Loucy (cell line): ENCODE measurements at regions not wholly inside any gene's neighbourhood (a gene's known extent, or its start where the extent isn't known, plus 50 kb on each side); places are given as distances from the start of the nearest gene placed in this dataset.

Experiments used
- H2AFZ ChIP-seq: fragments of 200-600 bp; sonication (generic); 2 replicates; pipeline ENCODE4 v1.6.0; 2016; ENCODE audit warnings: antibody characterized with exemption, mild to moderate bottlenecking, low read length, moderate library complexity
- H3F3A ChIP-seq: fragments of 200-600 bp; 2 replicates; pipeline ENCODE4 v1.6.0; 2016; ENCODE audit warnings: antibody characterized with exemption, low read depth, mild to moderate bottlenecking
- H3K27me3 ChIP-seq: fragments of 200-600 bp; sonication (generic); 2 replicates; pipeline ENCODE4 v1.6.1; 2014; ENCODE audit warnings: low read length, mild to moderate bottlenecking; ENCODE audit not compliant: insufficient read depth, poor library complexity, severe bottlenecking
- H3K36me3 ChIP-seq: fragments of 200-600 bp; sonication (generic); 2 replicates; pipeline ENCODE4 v1.6.1; 2016; ENCODE audit warnings: low read length; ENCODE audit not compliant: insufficient read depth
- H3K4me1 ChIP-seq: fragments of 200-600 bp; sonication (generic); 2 replicates; pipeline ENCODE4 v1.5.1; 2014; ENCODE audit warnings: low read length, mild to moderate bottlenecking; ENCODE audit not compliant: insufficient read depth, poor library complexity, severe bottlenecking
- H3K4me2 ChIP-seq: fragments of 200-600 bp; sonication (generic); 2 replicates; pipeline ENCODE4 v1.6.0; 2014; ENCODE audit warnings: antibody characterized with exemption, low read length, low read depth, mild to moderate bottlenecking; ENCODE audit not compliant: poor library complexity, severe bottlenecking
- H3K4me3 ChIP-seq: fragments of 200-600 bp; sonication (generic); 2 replicates; pipeline ENCODE4 v1.5.1; 2014; ENCODE audit warnings: low read length, mild to moderate bottlenecking, mixed read lengths; ENCODE audit not compliant: poor library complexity, severe bottlenecking
- H3K79me2 ChIP-seq: fragments of 200-600 bp; sonication (generic); 2 replicates; pipeline ENCODE4 v1.6.1; 2014; ENCODE audit warnings: low read length; ENCODE audit not compliant: insufficient read depth
- H3K9ac ChIP-seq: fragments of 200-600 bp; sonication (generic); 2 replicates; pipeline ENCODE4 v1.6.0; 2014; ENCODE audit warnings: mild to moderate bottlenecking, low read depth, low read length, moderate library complexity; ENCODE audit not compliant: poor library complexity, severe bottlenecking
- H3K9me2 ChIP-seq: fragments of 200-600 bp; sonication (generic); replicated peaks from 2 replicates; pipeline ENCODE4 v1.6.1; 2016; ENCODE audit warnings: low read depth, low read length, mixed read lengths
- H3K9me3 ChIP-seq: fragments of 200-600 bp; sonication (generic); 2 replicates; pipeline ENCODE4 v1.6.1; 2014; ENCODE audit warnings: mild to moderate bottlenecking, antibody characterized with exemption, low read length, low read depth; ENCODE audit not compliant: insufficient read depth
- H4K20me1 ChIP-seq: fragments of 200-600 bp; sonication (generic); 2 replicates; pipeline ENCODE4 v1.6.0; 2014; ENCODE audit warnings: antibody characterized with exemption, low read length, mild to moderate bottlenecking; ENCODE audit not compliant: insufficient read depth, poor library complexity, severe bottlenecking
- EZH2phosphoT487 ChIP-seq: fragments of 200-600 bp; IDR thresholded peaks from 2 replicates; pipeline ENCODE4 v1.6.1; 2018; ENCODE audit warnings: antibody characterized with exemption, mild to moderate bottlenecking, moderate library complexity, borderline replicate concordance
- TF ChIP-seq, protein P1 (sequence below): fragments of 200-600 bp; sonication (generic); conservative IDR thresholded peaks from 2 replicates; pipeline ENCODE4 v1.5.1; 2014; ENCODE audit warnings: mild to moderate bottlenecking, antibody characterized with exemption, low read length

- Histone ChIP-seq H3F3A (no peaks in the 10 kb centered on the region), H3K4me1 (no peaks in the 10 kb centered on the region), H3K9ac (no peak overlapping the region), H3K79me2 (no peaks in the 10 kb centered on the region), H3K4me3 (no peak overlapping the region), H3K36me3 (no peaks in the 10 kb centered on the region), H4K20me1 (no peaks in the 10 kb centered on the region), H3K27me3 (no peaks in the 10 kb centered on the region), H3K4me2 (no peak overlapping the region), H2AFZ (no peak overlapping the region), H3K9me2 (no peaks in the 10 kb centered on the region), H3K9me3 (no peaks in the 10 kb centered on the region)
- no peak for TF ChIP-seq EZH2phosphoT487
- TF ChIP-seq, protein P1, sequence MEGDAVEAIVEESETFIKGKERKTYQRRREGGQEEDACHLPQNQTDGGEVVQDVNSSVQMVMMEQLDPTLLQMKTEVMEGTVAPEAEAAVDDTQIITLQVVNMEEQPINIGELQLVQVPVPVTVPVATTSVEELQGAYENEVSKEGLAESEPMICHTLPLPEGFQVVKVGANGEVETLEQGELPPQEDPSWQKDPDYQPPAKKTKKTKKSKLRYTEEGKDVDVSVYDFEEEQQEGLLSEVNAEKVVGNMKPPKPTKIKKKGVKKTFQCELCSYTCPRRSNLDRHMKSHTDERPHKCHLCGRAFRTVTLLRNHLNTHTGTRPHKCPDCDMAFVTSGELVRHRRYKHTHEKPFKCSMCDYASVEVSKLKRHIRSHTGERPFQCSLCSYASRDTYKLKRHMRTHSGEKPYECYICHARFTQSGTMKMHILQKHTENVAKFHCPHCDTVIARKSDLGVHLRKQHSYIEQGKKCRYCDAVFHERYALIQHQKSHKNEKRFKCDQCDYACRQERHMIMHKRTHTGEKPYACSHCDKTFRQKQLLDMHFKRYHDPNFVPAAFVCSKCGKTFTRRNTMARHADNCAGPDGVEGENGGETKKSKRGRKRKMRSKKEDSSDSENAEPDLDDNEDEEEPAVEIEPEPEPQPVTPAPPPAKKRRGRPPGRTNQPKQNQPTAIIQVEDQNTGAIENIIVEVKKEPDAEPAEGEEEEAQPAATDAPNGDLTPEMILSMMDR: no peak
These were observed 463.2 kb upstream of the ROBO1 start for GRCh38 chr3:80230962-80231361.

GRCh38 chr3:80227216-80227615 is 459.4 kb upstream of the ROBO1 start:
- no peak overlapping the region for H2AFZ ChIP-seq
- H3K9me2 ChIP-seq: no peaks in the 10 kb centered on the region
- H3K4me3 ChIP-seq: no peak overlapping the region
- H3K4me1 ChIP-seq: no peaks in the 10 kb centered on the region
- no peaks in the 10 kb centered on the region for H3K27me3 ChIP-seq
- H3K36me3 ChIP-seq: no peaks in the 10 kb centered on the region
- TF ChIP-seq, protein P1: no peak
- no peak for TF ChIP-seq EZH2phosphoT487
- no peaks in the 10 kb centered on the region for H3K79me2 ChIP-seq
- H3K4me2 ChIP-seq: no peak overlapping the region
- H4K20me1 ChIP-seq: no peaks in the 10 kb centered on the region
- H3F3A ChIP-seq: no peaks in the 10 kb centered on the region
- no peak overlapping the region for H3K9ac ChIP-seq
- H3K9me3 ChIP-seq: no peaks in the 10 kb centered on the region

- no peak overlapping the region for H3K4me2 ChIP-seq
- H3K9ac ChIP-seq: no peak overlapping the region
- H3K27me3 ChIP-seq: no peaks in the 10 kb centered on the region
- no peaks in the 10 kb centered on the region for H3K4me1 ChIP-seq
- no peaks in the 10 kb centered on the region for H3F3A ChIP-seq
- no peak for TF ChIP-seq EZH2phosphoT487
- H3K36me3 ChIP-seq: no peaks in the 10 kb centered on the region
- no peak overlapping the region for H3K4me3 ChIP-seq
- H4K20me1 ChIP-seq: no peaks in the 10 kb centered on the region
- H2AFZ ChIP-seq: no peak overlapping the region
- H3K9me2 ChIP-seq: no peaks in the 10 kb centered on the region
- H3K79me2 ChIP-seq: no peaks in the 10 kb centered on the region
- H3K9me3 ChIP-seq: no peaks in the 10 kb centered on the region
These were observed 447.4 kb upstream of the ROBO1 start for GRCh38 chr3:80215191-80215590.

- no peaks in the 10 kb centered on the region for H3K9me2 ChIP-seq
- no peaks in the 10 kb centered on the region for H3F3A ChIP-seq
- H3K36me3 ChIP-seq: no peaks in the 10 kb centered on the region
- no peaks in the 10 kb centered on the region for H3K4me1 ChIP-seq
- no peak overlapping the region for H3K4me3 ChIP-seq
- no peaks in the 10 kb centered on the region for H3K9me3 ChIP-seq
- TF ChIP-seq, protein P1: no peak
- TF ChIP-seq EZH2phosphoT487: no peak
- H3K27me3 ChIP-seq: no peaks in the 10 kb centered on the region
- no peak overlapping the region for H3K9ac ChIP-seq
- H2AFZ ChIP-seq: no peak overlapping the region
- H3K79me2 ChIP-seq: no peaks in the 10 kb centered on the region
- H4K20me1 ChIP-seq: no peaks in the 10 kb centered on the region
- no peak overlapping the region for H3K4me2 ChIP-seq
These were observed 445.3 kb upstream of the ROBO1 start for GRCh38 chr3:80213086-80213485.
